Endothelial cell of umbilical vein (primary cell): ENCODE measurements at regions not wholly inside any gene's neighbourhood (a gene's known extent, or its start where the extent isn't known, plus 50 kb on each side); places are given as distances from the start of the nearest gene placed in this dataset.

ENCODE experiments used
- BruUV-seq: library from RNA; stranded (reverse); fragments of 400-500 nt; replicated peaks from 2 replicates; lab custom pipeline; 2021; lab: Mats Ljungman, UMichigan
- CTCF ChIA-PET: fragments of 300-600, 350-600 bp; sonication (Branson Sonifier 250); formaldehyde crosslinking; loops from one replicate; lab custom pipeline; 2021; ENCODE audit warnings: antibody characterized with exemption, inconsistent platforms; lab: Charles Lee
- POLR2A ChIA-PET: fragments of 300-600, 350-600 bp; sonication (Branson Sonifier 250); formaldehyde crosslinking; loops from one replicate; lab custom pipeline; 2021; ENCODE audit warnings: antibody characterized with exemption, inconsistent platforms; lab: Charles Lee
- DNase-seq: peaks from one replicate; pipeline ENCODE4 v3.0.0-alpha.2; 2011; ENCODE audit warnings: low read depth, low spot score
- FAIRE-seq: peaks from 2 replicates; lab custom pipeline; 2011; peaks lifted over from hg19 to GRCh38; lab: Jason Lieb, UNC
- H2AFZ ChIP-seq: 2 replicates; pipeline ENCODE4 v1.6.0; 2012; ENCODE audit warnings: low read depth, low read length, control low read depth, inconsistent platforms
- H3K27ac ChIP-seq: 2 replicates; pipeline ENCODE4 v1.5.1; 2011; ENCODE audit warnings: low read depth, mild to moderate bottlenecking, control low read depth, low read length, moderate library complexity; ENCODE audit not compliant: insufficient read depth
- H3K27me3 ChIP-seq, 2 experiments: 2 replicates each; pipeline versions ENCODE4 v1.6.0 to v1.6.1; 2011; ENCODE audit warnings: low read length in 2 of 2, mixed read lengths in 1 of 2; ENCODE audit not compliant: control insufficient read depth in 2 of 2, insufficient read depth in 2 of 2
- H3K36me3 ChIP-seq, 2 experiments: 2 replicates in 1 of 2; 3 replicates in 1 of 2; pipeline ENCODE4 v1.5.1; 2011; ENCODE audit warnings: low read length in 2 of 2, mild to moderate bottlenecking in 1 of 2, moderate library complexity in 1 of 2; ENCODE audit not compliant: control insufficient read depth in 2 of 2, insufficient read depth in 2 of 2; ENCODE audit errors: extremely low read depth in 1 of 2
- H3K4me1 ChIP-seq: 3 replicates; pipeline ENCODE4 v1.5.1; 2011; ENCODE audit warnings: mild to moderate bottlenecking, low read length; ENCODE audit not compliant: control insufficient read depth, insufficient read depth; ENCODE audit errors: extremely low read depth
- H3K4me2 ChIP-seq: 2 replicates; pipeline ENCODE4 v1.6.1; 2011; ENCODE audit warnings: low read length, control low read depth, mixed read lengths; ENCODE audit not compliant: insufficient read depth
- H3K4me3 ChIP-seq, 3 experiments: fragments of 200-600 bp in 1 of 3; sonication (generic), shearing (Covaris generic) in 1 of 3; replicated peaks in 1 of 3; 2 replicates each; pipeline ENCODE4 v1.5.1; 2011 to 2016; ENCODE audit warnings: control low read depth in 3 of 3, low read length in 3 of 3, mild to moderate bottlenecking in 2 of 3, inconsistent platforms in 1 of 3, low read depth in 1 of 3, moderate library complexity in 1 of 3; ENCODE audit not compliant: insufficient read depth in 1 of 3
- H3K79me2 ChIP-seq: 2 replicates; pipeline ENCODE4 v1.6.0; 2012; ENCODE audit warnings: low read length, inconsistent platforms; ENCODE audit not compliant: control insufficient read depth, insufficient read depth
- H3K9ac ChIP-seq: replicated peaks from 2 replicates; pipeline ENCODE3; 2011; ENCODE audit warnings: low read length, control low read depth; ENCODE audit not compliant: insufficient read depth; ENCODE audit errors: extremely low read depth
- H3K9me1 ChIP-seq: replicated peaks from 3 replicates; pipeline ENCODE4 v1.6.0; 2011; ENCODE audit warnings: mild to moderate bottlenecking, low read length; ENCODE audit not compliant: control insufficient read depth, insufficient read depth; ENCODE audit errors: extremely low read depth
- H3K9me3 ChIP-seq: replicated peaks from 2 replicates; pipeline ENCODE4 v1.5.1; 2012; ENCODE audit warnings: low read length, inconsistent platforms; ENCODE audit not compliant: control insufficient read depth, insufficient read depth
- H4K20me1 ChIP-seq: replicated peaks from 2 replicates; pipeline ENCODE3; 2011; ENCODE audit warnings: mild to moderate bottlenecking, low read length; ENCODE audit not compliant: control insufficient read depth, insufficient read depth; ENCODE audit errors: extremely low read depth
- EZH2 ChIP-seq: IDR thresholded peaks from 2 replicates; pipeline ENCODE4 v1.6.1; 2012; ENCODE audit warnings: borderline replicate concordance, low read depth, mild to moderate bottlenecking, moderate library complexity, low read length, inconsistent platforms; ENCODE audit not compliant: severe bottlenecking
- FOS ChIP-seq: IDR thresholded peaks from 2 replicates; pipeline ENCODE4 v1.6.1; 2011; ENCODE audit warnings: mild to moderate bottlenecking, low read length, moderate library complexity, borderline replicate concordance; ENCODE audit not compliant: insufficient read depth
- GATA2 ChIP-seq: IDR thresholded peaks from 2 replicates; pipeline ENCODE4 v1.7.0; 2011; ENCODE audit warnings: low read depth, mild to moderate bottlenecking, moderate library complexity, mixed read lengths, low read length; ENCODE audit not compliant: insufficient read length, insufficient read depth
- JUN ChIP-seq: IDR thresholded peaks from 2 replicates; pipeline ENCODE4 v1.6.1; 2011; ENCODE audit warnings: borderline replicate concordance, low read depth; ENCODE audit not compliant: insufficient read length, insufficient read depth
- MYC ChIP-seq: IDR thresholded peaks from one replicate; pipeline ENCODE4 v1.6.1; 2011; ENCODE audit warnings: mild to moderate bottlenecking, low read depth, low read length
- POLR2A ChIP-seq: IDR thresholded peaks from 2 replicates; pipeline ENCODE4 v1.6.1; 2012; ENCODE audit warnings: low read depth, mild to moderate bottlenecking, control low read depth, low read length
- POLR2AphosphoS5 ChIP-seq: IDR thresholded peaks from 2 replicates; pipeline ENCODE4 v1.6.1; 2012; ENCODE audit warnings: low read depth, mild to moderate bottlenecking, control low read depth, low read length, moderate library complexity; ENCODE audit not compliant: insufficient read depth
- dilution Hi-C: fragments of 300-500 bp; cut with MboI; formaldehyde crosslinking; loops from one replicate; pipeline ENCODE4 v1.15.0; 2019; ENCODE audit warnings: low sequenced_read_pairs; ENCODE audit not compliant: extremely low pct_ligation_motif_present
- intact Hi-C: fragments of 100-400 bp; cut with micrococcal nuclease; formaldehyde crosslinking; loops from one replicate; pipeline ENCODE4 v1.10.0; 2022
- TF ChIP-seq, protein P1 (sequence below), 2 donors: IDR thresholded peaks; 1 replicate in 1 of 2; 2 replicates in 1 of 2; pipeline ENCODE4 v1.5.1; 2011; ENCODE audit warnings: low read length in 2 of 2, mild to moderate bottlenecking in 2 of 2, moderate library complexity in 2 of 2, control low read depth in 1 of 2, inconsistent platforms in 1 of 2, low read depth in 1 of 2; ENCODE audit not compliant: insufficient read depth in 1 of 2; ENCODE audit errors: extremely low read depth in 1 of 2

DNA sequence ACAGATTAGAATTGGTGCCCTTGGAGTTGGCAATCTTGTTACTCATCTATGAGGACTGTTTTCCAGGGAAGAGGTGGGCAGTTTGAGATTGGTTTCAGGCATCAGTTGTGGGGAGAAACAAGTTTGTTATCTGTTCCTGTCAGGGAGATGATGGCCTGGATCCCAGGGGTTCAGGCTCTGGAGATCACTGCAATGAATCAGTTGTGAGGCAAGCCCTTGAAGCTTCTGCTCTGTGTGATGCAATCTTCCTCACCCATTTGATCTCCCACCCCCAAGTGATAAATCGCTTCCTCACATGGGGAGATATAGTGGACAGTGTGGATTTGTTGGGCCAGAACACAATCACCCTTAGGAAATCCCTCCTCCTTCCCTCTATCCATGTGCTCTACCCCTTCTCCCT lies 276.6 kb upstream of the LRTM1 start:
- FAIRE-seq (no peak), DNase-seq (no peak)
- H3K9me3 ChIP-seq, result peaks cover 3% of the 10 kb centered on the region
- no peak overlapping the region for H3K27ac ChIP-seq
- H3K9ac ChIP-seq, result no peak overlapping the region
- H3K36me3 ChIP-seq, result no peaks in the 10 kb centered on the region
- no peaks in the 10 kb centered on the region for H3K27me3 ChIP-seq
- ChIA-PET CTCF (no interaction called here), POLR2A (no interaction called here)
- H3K9me1 ChIP-seq, result no peaks in the 10 kb centered on the region
- no TSS peak for BruUV-seq
- H3K4me3 ChIP-seq, result no peak overlapping the region
- no peak for TF ChIP-seq EZH2
- no peak for TF ChIP-seq MYC
- TF ChIP-seq FOS, result no peak
- no peak for TF ChIP-seq POLR2AphosphoS5
- no peak for TF ChIP-seq GATA2
- TF ChIP-seq POLR2A, result no peak
- intact Hi-C loops (no loop called here), dilution Hi-C loops (no loop called here)
- no peaks in the 10 kb centered on the region for H4K20me1 ChIP-seq
- H3K4me2 ChIP-seq, result no peak overlapping the region
- H3K79me2 ChIP-seq, result no peaks in the 10 kb centered on the region
- no peaks in the 10 kb centered on the region for H3K4me1 ChIP-seq
- H2AFZ ChIP-seq, result no peak overlapping the region

DNA sequence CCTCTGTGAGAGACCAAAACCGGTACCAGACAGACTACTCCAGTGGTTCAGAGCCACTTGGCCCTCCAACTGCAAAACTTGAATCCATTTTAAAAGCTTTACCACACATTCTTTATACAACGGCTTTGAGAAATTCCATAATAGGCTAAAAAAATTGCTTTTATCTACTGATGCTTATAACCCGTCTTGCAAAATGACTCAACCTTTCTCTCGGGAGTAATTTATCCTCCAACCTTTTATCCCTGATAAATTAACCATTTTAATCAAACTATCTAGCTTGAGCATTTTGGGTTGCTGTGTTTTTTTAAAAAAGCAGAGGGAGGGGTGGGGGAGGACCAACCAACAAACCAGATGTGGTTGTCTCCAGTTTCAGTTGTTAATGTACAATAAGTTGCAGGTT lies 275.7 kb upstream of the LRTM1 start:
- Histone ChIP-seq H3K27me3 (no peaks in the 10 kb centered on the region), H3K79me2 (no peaks in the 10 kb centered on the region), H2AFZ (no peak overlapping the region), H3K36me3 (no peaks in the 10 kb centered on the region), H4K20me1 (no peaks in the 10 kb centered on the region), H3K9ac (no peak overlapping the region), H3K9me3 (peaks cover 4% of the 10 kb centered on the region), H3K4me2 (no peak overlapping the region), H3K4me1 (no peaks in the 10 kb centered on the region), H3K4me3 (no peak overlapping the region), H3K9me1 (no peaks in the 10 kb centered on the region), H3K27ac (no peak overlapping the region)
- FAIRE-seq (no peak), DNase-seq (no peak)
- ChIA-PET POLR2A (no interaction called here), CTCF (no interaction called here)
- dilution Hi-C loops, result no loop called here
- TF ChIP-seq POLR2AphosphoS5 (no peak), JUN (no peak), FOS (no peak)
- TF ChIP-seq, protein P1, sequence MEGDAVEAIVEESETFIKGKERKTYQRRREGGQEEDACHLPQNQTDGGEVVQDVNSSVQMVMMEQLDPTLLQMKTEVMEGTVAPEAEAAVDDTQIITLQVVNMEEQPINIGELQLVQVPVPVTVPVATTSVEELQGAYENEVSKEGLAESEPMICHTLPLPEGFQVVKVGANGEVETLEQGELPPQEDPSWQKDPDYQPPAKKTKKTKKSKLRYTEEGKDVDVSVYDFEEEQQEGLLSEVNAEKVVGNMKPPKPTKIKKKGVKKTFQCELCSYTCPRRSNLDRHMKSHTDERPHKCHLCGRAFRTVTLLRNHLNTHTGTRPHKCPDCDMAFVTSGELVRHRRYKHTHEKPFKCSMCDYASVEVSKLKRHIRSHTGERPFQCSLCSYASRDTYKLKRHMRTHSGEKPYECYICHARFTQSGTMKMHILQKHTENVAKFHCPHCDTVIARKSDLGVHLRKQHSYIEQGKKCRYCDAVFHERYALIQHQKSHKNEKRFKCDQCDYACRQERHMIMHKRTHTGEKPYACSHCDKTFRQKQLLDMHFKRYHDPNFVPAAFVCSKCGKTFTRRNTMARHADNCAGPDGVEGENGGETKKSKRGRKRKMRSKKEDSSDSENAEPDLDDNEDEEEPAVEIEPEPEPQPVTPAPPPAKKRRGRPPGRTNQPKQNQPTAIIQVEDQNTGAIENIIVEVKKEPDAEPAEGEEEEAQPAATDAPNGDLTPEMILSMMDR (IDR thresholded peaks at IDR 0.05; ENCODE audit: extremely low read depth in 1 of 2, insufficient read depth in 1 of 2, low read depth in 1 of 2, low read length in 2 of 2), result no peak
- BruUV-seq, result no TSS peak
- intact Hi-C loops, result no loop called here
